ENCODE measurements at regions not wholly inside any gene's neighbourhood (a gene's known extent, or its start where the extent isn't known, plus 50 kb on each side); places are given as distances from the start of the nearest gene placed in this dataset.

- Mint-ChIP-seq H3K27me3 (no peaks in the 10 kb centered on the region), H3K4me3 (no peak overlapping the region), H3K9me3 (ENCODE audit: low read depth) (no peaks in the 10 kb centered on the region), H3K36me3 (no peaks in the 10 kb centered on the region), H3K4me1 (no peaks in the 10 kb centered on the region), H3K27ac (no peak overlapping the region)
- no peak for DNase-seq
- CTCF ChIA-PET: no interaction called here
- ATAC-seq: no peak
Observed at GRCh38 chr15:29938361-29939335, 116.4 kb upstream of the TJP1 start.

GRCh38 chr15:29937956-29938355 lies 115.7 kb upstream of the TJP1 start:
- H3K36me3 Mint-ChIP-seq: no peaks in the 10 kb centered on the region
- CTCF ChIA-PET: no interaction called here
- no peak overlapping the region for H3K27ac Mint-ChIP-seq
- H3K27me3 Mint-ChIP-seq: peaks cover 3% of the 10 kb centered on the region
- no peaks in the 10 kb centered on the region for H3K4me1 Mint-ChIP-seq
- no peaks in the 10 kb centered on the region for H3K9me3 Mint-ChIP-seq (ENCODE audit: low read depth)
- H3K4me3 Mint-ChIP-seq: no peak overlapping the region
- ATAC-seq (no peak), DNase-seq (no peak)

GRCh38 chr15:29936353-29937049 lies 114.2 kb upstream of the TJP1 start:
- no peak overlapping the region for H3K4me3 Mint-ChIP-seq
- peaks cover 3% of the 10 kb centered on the region for H3K27me3 Mint-ChIP-seq
- H3K9me3 Mint-ChIP-seq (ENCODE audit: low read depth): no peaks in the 10 kb centered on the region
- ATAC-seq (no peak), DNase-seq (no peak)
- no peaks in the 10 kb centered on the region for H3K36me3 Mint-ChIP-seq
- CTCF ChIA-PET: no interaction called here
- H3K27ac Mint-ChIP-seq: no peak overlapping the region
- H3K4me1 Mint-ChIP-seq: no peaks in the 10 kb centered on the region

- DNase-seq: no peak
- CTCF ChIA-PET: no interaction called here
- no peak overlapping the region for H3K4me3 Mint-ChIP-seq
- H3K4me1 Mint-ChIP-seq: no peaks in the 10 kb centered on the region
- no peak overlapping the region for H3K27ac Mint-ChIP-seq
- no peak for ATAC-seq
- peaks cover 4% of the 10 kb centered on the region for H3K27me3 Mint-ChIP-seq
- H3K36me3 Mint-ChIP-seq: no peaks in the 10 kb centered on the region
- H3K9me3 Mint-ChIP-seq (ENCODE audit: low read depth): no peaks in the 10 kb centered on the region
Observed at GRCh38 chr15:29935296-29936004, 113.2 kb upstream of the TJP1 start.

GRCh38 chr15:29934251-29934650 lies 112.0 kb upstream of the TJP1 start:
- Mint-ChIP-seq H3K36me3 (no peaks in the 10 kb centered on the region), H3K4me1 (no peaks in the 10 kb centered on the region), H3K9me3 (ENCODE audit: low read depth) (no peaks in the 10 kb centered on the region), H3K27me3 (peaks cover 5% of the 10 kb centered on the region), H3K27ac (no peak overlapping the region), H3K4me3 (no peak overlapping the region)
- ATAC-seq (no peak), DNase-seq (no peak)
- CTCF ChIA-PET: no interaction called here

- H3K36me3 Mint-ChIP-seq: no peaks in the 10 kb centered on the region
- CTCF ChIA-PET: no interaction called here
- no peak overlapping the region for H3K27ac Mint-ChIP-seq
- H3K9me3 Mint-ChIP-seq (ENCODE audit: low read depth): no peaks in the 10 kb centered on the region
- H3K27me3 Mint-ChIP-seq: peaks cover 5% of the 10 kb centered on the region
- ATAC-seq (no peak), DNase-seq (no peak)
- no peak overlapping the region for H3K4me3 Mint-ChIP-seq
- no peaks in the 10 kb centered on the region for H3K4me1 Mint-ChIP-seq
Observed at GRCh38 chr15:29933042-29933803, 111.0 kb upstream of the TJP1 start.

GRCh38 chr15:29926083-29926388 lies 103.8 kb upstream of the TJP1 start:
- H3K4me3 Mint-ChIP-seq: no peak overlapping the region
- no peaks in the 10 kb centered on the region for H3K4me1 Mint-ChIP-seq
- H3K27me3 Mint-ChIP-seq: peaks cover 10% of the 10 kb centered on the region
- ATAC-seq: no peak
- no peak for DNase-seq
- no peaks in the 10 kb centered on the region for H3K36me3 Mint-ChIP-seq
- CTCF ChIA-PET: interaction anchor here (0.9 to 1.4 kb wide), 2 partner anchors 12 to 178 kb away, joined by 3 to 5 read pairs; no protein-coding TSS in a partner anchor
- no peak overlapping the region for H3K27ac Mint-ChIP-seq
- no peaks in the 10 kb centered on the region for H3K9me3 Mint-ChIP-seq (ENCODE audit: low read depth)

- ATAC-seq: no peak
- DNase-seq: no peak
- CTCF ChIA-PET: interaction anchor here (0.9 to 1.4 kb wide), 2 partner anchors 12 to 178 kb away, joined by 3 to 5 read pairs; no protein-coding TSS in a partner anchor
Observed at GRCh38 chr15:29925227-29926082, 103.2 kb upstream of the TJP1 start.

GRCh38 chr15:29924750-29925149 lies 102.5 kb upstream of the TJP1 start:
- Mint-ChIP-seq H3K4me1 (no peaks in the 10 kb centered on the region), H3K36me3 (no peaks in the 10 kb centered on the region), H3K4me3 (no peak overlapping the region), H3K27me3 (peaks cover 13% of the 10 kb centered on the region), H3K27ac (no peak overlapping the region), H3K9me3 (ENCODE audit: low read depth) (no peaks in the 10 kb centered on the region)
- DNase-seq: no peak
- no peak for ATAC-seq
- CTCF ChIA-PET: no interaction called here

More at GRCh38 chr15:29925227-29926082, 103.2 kb upstream of the TJP1 start:
- peaks cover 14% of the 10 kb centered on the region for H3K27me3 Mint-ChIP-seq
- no peak overlapping the region for H3K4me3 Mint-ChIP-seq
- H3K27ac Mint-ChIP-seq: no peak overlapping the region
- H3K4me1 Mint-ChIP-seq: no peaks in the 10 kb centered on the region
- no peaks in the 10 kb centered on the region for H3K9me3 Mint-ChIP-seq (ENCODE audit: low read depth)
- H3K36me3 Mint-ChIP-seq: no peaks in the 10 kb centered on the region

GRCh38 chr15:29922191-29922590 lies 99.9 kb upstream of the TJP1 start:
- DNase-seq (no peak), ATAC-seq (no peak)
- Mint-ChIP-seq H3K4me1 (no peaks in the 10 kb centered on the region), H3K27me3 (peaks cover 18% of the 10 kb centered on the region), H3K9me3 (ENCODE audit: low read depth) (no peaks in the 10 kb centered on the region), H3K4me3 (no peak overlapping the region), H3K27ac (no peak overlapping the region), H3K36me3 (no peaks in the 10 kb centered on the region)
- CTCF ChIA-PET: no interaction called here

GRCh38 chr15:29921130-29921601 lies 98.9 kb upstream of the TJP1 start:
- ATAC-seq (no peak), DNase-seq (no peak)
- H3K36me3 Mint-ChIP-seq: no peaks in the 10 kb centered on the region
- CTCF ChIA-PET: no interaction called here
- no peak overlapping the region for H3K4me3 Mint-ChIP-seq
- no peaks in the 10 kb centered on the region for H3K9me3 Mint-ChIP-seq (ENCODE audit: low read depth)
- peaks cover 18% of the 10 kb centered on the region for H3K27me3 Mint-ChIP-seq
- H3K27ac Mint-ChIP-seq: no peak overlapping the region
- H3K4me1 Mint-ChIP-seq: no peaks in the 10 kb centered on the region

- DNase-seq (no peak), ATAC-seq (no peak)
- Mint-ChIP-seq H3K4me1 (no peaks in the 10 kb centered on the region), H3K27ac (no peak overlapping the region), H3K9me3 (ENCODE audit: low read depth) (no peaks in the 10 kb centered on the region), H3K36me3 (no peaks in the 10 kb centered on the region), H3K4me3 (no peak overlapping the region), H3K27me3 (peaks cover 15% of the 10 kb centered on the region)
- CTCF ChIA-PET: no interaction called here
Observed at GRCh38 chr15:29920515-29920914, 98.2 kb upstream of the TJP1 start.
